WTC11 (cell line): ENCODE measurements at regions not wholly inside any gene's neighbourhood (a gene's known extent, or its start where the extent isn't known, plus 50 kb on each side); places are given as distances from the start of the nearest gene placed in this dataset.

ENCODE experiments used
- ATAC-seq: fragments of 200-7000 bp; cut with Tn5 transposase; 2 replicates; pipeline ENCODE4 v1.10.0; 2021; ENCODE audit warnings: mild to moderate bottlenecking, moderate library complexity
- CTCF ChIA-PET: fragments of 300-600 bp; sonication (Branson Sonifier 250); formaldehyde crosslinking; loops from one replicate; lab custom pipeline; 2021; ENCODE audit warnings: antibody characterized with exemption; lab: Charles Lee
- POLR2A ChIA-PET: fragments of 350-600 bp; sonication (Branson Sonifier 250); formaldehyde crosslinking; loops from one replicate; lab custom pipeline; 2021; ENCODE audit warnings: antibody characterized with exemption; lab: Charles Lee
- DNase-seq: peaks from one replicate; pipeline ENCODE4 v3.0.0; 2021; ENCODE audit warnings: low spot score
- H3K27ac Mint-ChIP-seq: 2 replicates; pipeline ENCODE4 v1.8.0; 2021; ENCODE audit warnings: mixed read lengths
- H3K27me3 Mint-ChIP-seq: 2 replicates; pipeline ENCODE4 v1.8.0; 2021; ENCODE audit warnings: low read depth, mild to moderate bottlenecking, moderate library complexity, mixed read lengths
- H3K36me3 Mint-ChIP-seq: 2 replicates; pipeline ENCODE4 v1.8.0; 2021; ENCODE audit warnings: mixed read lengths
- H3K4me1 Mint-ChIP-seq: 2 replicates; pipeline ENCODE4 v1.8.0; 2022; ENCODE audit warnings: mixed read lengths
- H3K4me3 Mint-ChIP-seq: 2 replicates; pipeline ENCODE4 v1.8.0; 2021; ENCODE audit warnings: mild to moderate bottlenecking, moderate library complexity, mixed read lengths
- H3K9me3 Mint-ChIP-seq: 2 replicates; pipeline ENCODE4 v1.8.0; 2021; ENCODE audit warnings: mixed read lengths
- ESRRA ChIP-seq: sonication (generic); formaldehyde crosslinking; IDR thresholded peaks from 2 replicates; pipeline ENCODE4 v1.8.1; 2022; ENCODE audit warnings: mild to moderate bottlenecking, missing genetic modification reagents, borderline replicate concordance
- FOXK1 ChIP-seq: sonication (generic); formaldehyde crosslinking; IDR thresholded peaks from 2 replicates; pipeline ENCODE4 v1.8.0; 2022; ENCODE audit warnings: mild to moderate bottlenecking, moderate library complexity, missing genetic modification reagents
- GABPB1 ChIP-seq: sonication (generic); formaldehyde crosslinking; IDR thresholded peaks from 2 replicates; pipeline ENCODE4 v1.8.1; 2023; ENCODE audit warnings: mild to moderate bottlenecking, missing genetic modification reagents
- IRF1 ChIP-seq: sonication (generic); formaldehyde crosslinking; IDR thresholded peaks from 2 replicates; pipeline ENCODE4 v1.8.0; 2023; ENCODE audit warnings: missing genetic modification reagents
- MAX ChIP-seq: sonication (generic); formaldehyde crosslinking; IDR thresholded peaks from 2 replicates; pipeline ENCODE4 v1.8.0; 2022; ENCODE audit warnings: mild to moderate bottlenecking, missing genetic modification reagents
- MXD4 ChIP-seq: fragments of 250-450 bp; sonication (Bioruptor Pico); IDR thresholded peaks from 2 replicates; pipeline ENCODE4 v1.8.0; 2021; ENCODE audit warnings: mild to moderate bottlenecking, moderate library complexity, borderline replicate concordance
- NR1H2 ChIP-seq: sonication (generic); formaldehyde crosslinking; IDR thresholded peaks from 2 replicates; pipeline ENCODE4 v1.9.0; 2021; ENCODE audit warnings: mild to moderate bottlenecking, moderate library complexity, missing genetic modification reagents
- SOX15 ChIP-seq: fragments of 250-450 bp; sonication (Bioruptor Pico); IDR thresholded peaks from 2 replicates; pipeline ENCODE4 v1.9.0; 2021; ENCODE audit warnings: mild to moderate bottlenecking
- STAT6 ChIP-seq: sonication (generic); formaldehyde crosslinking; conservative IDR thresholded peaks from 2 replicates; pipeline ENCODE4 v1.8.1; 2023; ENCODE audit warnings: mild to moderate bottlenecking, low read depth, missing genetic modification reagents, moderate library complexity
- USF1 ChIP-seq: sonication (generic); formaldehyde crosslinking; IDR thresholded peaks from 2 replicates; pipeline ENCODE4 v1.8.0; 2022; ENCODE audit warnings: mild to moderate bottlenecking, missing genetic modification reagents
- ZMAT4 ChIP-seq: fragments of 250-450 bp; sonication (Bioruptor Pico); IDR thresholded peaks from 2 replicates; pipeline ENCODE4 v1.9.0; 2021; ENCODE audit warnings: mild to moderate bottlenecking
- ZNF317 ChIP-seq: sonication (generic); formaldehyde crosslinking; IDR thresholded peaks from 2 replicates; pipeline ENCODE4 v1.8.1; 2023; ENCODE audit warnings: low read depth, mild to moderate bottlenecking, moderate library complexity, missing genetic modification reagents, borderline replicate concordance
- ZNF396 ChIP-seq: fragments of 250-450 bp; sonication (Bioruptor Pico); IDR thresholded peaks from 2 replicates; pipeline ENCODE4 v1.8.0; 2021; ENCODE audit warnings: mild to moderate bottlenecking, moderate library complexity, borderline replicate concordance
- ZNF671 ChIP-seq: fragments of 250-450 bp; sonication (Bioruptor Pico); IDR thresholded peaks from 2 replicates; pipeline ENCODE4 v1.8.0; 2021; ENCODE audit warnings: mild to moderate bottlenecking
- TF ChIP-seq, protein P1 (sequence below): fragments of 250-450 bp; sonication (Bioruptor Pico); IDR thresholded peaks from 2 replicates; pipeline ENCODE4 v2.1.2; 2022; ENCODE audit warnings: mild to moderate bottlenecking, moderate library complexity
- TF ChIP-seq, protein P2 (sequence below): fragments of 250-450 bp; sonication (Bioruptor Pico); IDR thresholded peaks from 2 replicates; pipeline ENCODE4 v1.8.0; 2021; ENCODE audit warnings: mild to moderate bottlenecking
- TF ChIP-seq, protein P3 (sequence below): fragments of 250-450 bp; sonication (Bioruptor Pico); IDR thresholded peaks from 2 replicates; pipeline ENCODE4 v1.9.0; 2021; ENCODE audit warnings: mild to moderate bottlenecking

GRCh38 chr14:26213846-26214575 lies 383.8 kb downstream of the NOVA1 start (continued):
- TF ChIP-seq IRF1 (CRISPR knock-in tag) (no peak), USF1 (no peak), GABPB1 (CRISPR knock-in tag) (no peak), ZNF671 (CRISPR knock-in tag) (no peak), ESRRA (CRISPR knock-in tag) (no peak), SOX15 (CRISPR knock-in tag) (no peak), FOXK1 (CRISPR knock-in tag) (no peak)
- TF ChIP-seq, protein P1, sequence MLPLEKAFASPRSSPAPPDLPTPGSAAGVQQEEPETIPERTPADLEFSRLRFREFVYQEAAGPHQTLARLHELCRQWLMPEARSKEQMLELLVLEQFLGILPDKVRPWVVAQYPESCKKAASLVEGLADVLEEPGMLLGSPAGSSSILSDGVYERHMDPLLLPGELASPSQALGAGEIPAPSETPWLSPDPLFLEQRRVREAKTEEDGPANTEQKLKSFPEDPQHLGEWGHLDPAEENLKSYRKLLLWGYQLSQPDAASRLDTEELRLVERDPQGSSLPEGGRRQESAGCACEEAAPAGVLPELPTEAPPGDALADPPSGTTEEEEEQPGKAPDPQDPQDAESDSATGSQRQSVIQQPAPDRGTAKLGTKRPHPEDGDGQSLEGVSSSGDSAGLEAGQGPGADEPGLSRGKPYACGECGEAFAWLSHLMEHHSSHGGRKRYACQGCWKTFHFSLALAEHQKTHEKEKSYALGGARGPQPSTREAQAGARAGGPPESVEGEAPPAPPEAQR (CRISPR knock-in tag) = no peak
- TF ChIP-seq, protein P2, sequence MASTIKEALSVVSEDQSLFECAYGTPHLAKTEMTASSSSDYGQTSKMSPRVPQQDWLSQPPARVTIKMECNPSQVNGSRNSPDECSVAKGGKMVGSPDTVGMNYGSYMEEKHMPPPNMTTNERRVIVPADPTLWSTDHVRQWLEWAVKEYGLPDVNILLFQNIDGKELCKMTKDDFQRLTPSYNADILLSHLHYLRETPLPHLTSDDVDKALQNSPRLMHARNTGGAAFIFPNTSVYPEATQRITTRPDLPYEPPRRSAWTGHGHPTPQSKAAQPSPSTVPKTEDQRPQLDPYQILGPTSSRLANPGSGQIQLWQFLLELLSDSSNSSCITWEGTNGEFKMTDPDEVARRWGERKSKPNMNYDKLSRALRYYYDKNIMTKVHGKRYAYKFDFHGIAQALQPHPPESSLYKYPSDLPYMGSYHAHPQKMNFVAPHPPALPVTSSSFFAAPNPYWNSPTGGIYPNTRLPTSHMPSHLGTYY (CRISPR knock-in tag) = no peak

DNA sequence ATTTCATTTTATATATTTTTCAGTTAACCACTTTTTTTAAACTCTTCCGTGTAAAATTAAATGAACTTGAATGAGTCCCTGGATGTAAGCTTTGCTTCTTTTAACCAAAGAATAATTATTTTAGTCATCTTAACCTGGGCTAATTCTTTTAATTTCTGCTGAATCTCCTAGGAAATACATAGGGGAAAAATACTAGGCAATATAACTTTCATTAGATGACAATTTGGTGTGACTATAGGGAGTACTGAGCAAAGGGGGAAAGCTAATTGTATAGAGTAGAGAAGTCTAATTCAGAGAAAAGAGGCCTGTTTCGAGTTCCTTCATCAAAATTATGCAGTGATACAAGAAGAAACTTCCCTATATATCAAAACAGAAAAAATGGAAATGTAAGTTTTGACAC lies 388.1 kb downstream of the NOVA1 start:
- no peaks in the 10 kb centered on the region for H3K36me3 Mint-ChIP-seq
- no peak overlapping the region for H3K4me3 Mint-ChIP-seq
- H3K27me3 Mint-ChIP-seq = peaks cover 33% of the 10 kb centered on the region
- H3K4me1 Mint-ChIP-seq = peaks cover 20% of the 10 kb centered on the region
- TF ChIP-seq MAX (no peak), STAT6 (no peak), ZNF396 (no peak), MXD4 (CRISPR knock-in tag) (no peak), NR1H2 (CRISPR knock-in tag) (no peak), ZNF317 (CRISPR knock-in tag) (no peak), ZMAT4 (CRISPR knock-in tag) (no peak)
- TF ChIP-seq, protein P3, sequence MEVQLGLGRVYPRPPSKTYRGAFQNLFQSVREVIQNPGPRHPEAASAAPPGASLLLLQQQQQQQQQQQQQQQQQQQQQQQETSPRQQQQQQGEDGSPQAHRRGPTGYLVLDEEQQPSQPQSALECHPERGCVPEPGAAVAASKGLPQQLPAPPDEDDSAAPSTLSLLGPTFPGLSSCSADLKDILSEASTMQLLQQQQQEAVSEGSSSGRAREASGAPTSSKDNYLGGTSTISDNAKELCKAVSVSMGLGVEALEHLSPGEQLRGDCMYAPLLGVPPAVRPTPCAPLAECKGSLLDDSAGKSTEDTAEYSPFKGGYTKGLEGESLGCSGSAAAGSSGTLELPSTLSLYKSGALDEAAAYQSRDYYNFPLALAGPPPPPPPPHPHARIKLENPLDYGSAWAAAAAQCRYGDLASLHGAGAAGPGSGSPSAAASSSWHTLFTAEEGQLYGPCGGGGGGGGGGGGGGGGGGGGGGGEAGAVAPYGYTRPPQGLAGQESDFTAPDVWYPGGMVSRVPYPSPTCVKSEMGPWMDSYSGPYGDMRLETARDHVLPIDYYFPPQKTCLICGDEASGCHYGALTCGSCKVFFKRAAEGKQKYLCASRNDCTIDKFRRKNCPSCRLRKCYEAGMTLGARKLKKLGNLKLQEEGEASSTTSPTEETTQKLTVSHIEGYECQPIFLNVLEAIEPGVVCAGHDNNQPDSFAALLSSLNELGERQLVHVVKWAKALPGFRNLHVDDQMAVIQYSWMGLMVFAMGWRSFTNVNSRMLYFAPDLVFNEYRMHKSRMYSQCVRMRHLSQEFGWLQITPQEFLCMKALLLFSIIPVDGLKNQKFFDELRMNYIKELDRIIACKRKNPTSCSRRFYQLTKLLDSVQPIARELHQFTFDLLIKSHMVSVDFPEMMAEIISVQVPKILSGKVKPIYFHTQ (CRISPR knock-in tag) = no peak
- CTCF ChIA-PET = no interaction called here
- H3K27ac Mint-ChIP-seq = no peak overlapping the region
- no peak for ATAC-seq
- DNase-seq = no peak
- POLR2A ChIA-PET = no interaction called here
- H3K9me3 Mint-ChIP-seq = no peaks in the 10 kb centered on the region
